Thyroid gland (tissue), 4 donors: ENCODE measurements at regions not wholly inside any gene's neighbourhood (a gene's known extent, or its start where the extent isn't known, plus 50 kb on each side); places are given as distances from the start of the nearest gene placed in this dataset.
"Not testable (repeated sequence)": the region's sequence is repeated elsewhere in the genome, so short reads cannot be mapped to it uniquely, and the experiment has no call there.

Experiments used
- POLR2A ChIP-seq, 2 donors: fragments of 450-650 bp; IDR thresholded peaks; one replicate each; pipeline ENCODE4 v1.6.1; 2017; ENCODE audit warnings: antibody characterized with exemption in 2 of 2, mild to moderate bottlenecking in 2 of 2, moderate library complexity in 1 of 2
- TF ChIP-seq, protein P1 (sequence below), 6 experiments: fragments of 200-600 bp in 3 of 6; fragments of 450-650 bp in 3 of 6; sonication (generic) in 3 of 6; IDR thresholded peaks; one replicate each; pipeline ENCODE4 v1.5.1; 2016 to 2019; ENCODE audit warnings: antibody characterized with exemption in 6 of 6, mild to moderate bottlenecking in 2 of 6, inconsistent platforms in 1 of 6, moderate library complexity in 1 of 6

DNA sequence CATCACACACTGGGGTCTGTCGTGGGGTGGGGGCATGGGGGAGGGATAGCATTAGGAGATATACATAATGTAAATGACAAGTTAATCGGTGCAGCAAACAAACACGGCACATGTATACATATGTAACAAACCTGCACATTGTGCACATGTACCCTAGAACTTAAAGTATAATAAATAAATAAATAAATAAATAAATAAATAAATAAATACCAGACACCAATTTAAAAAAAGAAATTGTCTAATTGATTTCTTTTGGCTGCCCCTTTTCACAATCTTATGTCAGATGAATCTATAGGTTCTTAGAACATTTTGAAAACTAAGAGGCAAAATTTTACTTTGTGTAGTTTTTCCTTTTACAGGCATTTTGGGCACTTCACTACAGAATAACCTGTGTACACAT lies 74.4 kb upstream of the SMIM15 start:
- TF ChIP-seq, protein P1, sequence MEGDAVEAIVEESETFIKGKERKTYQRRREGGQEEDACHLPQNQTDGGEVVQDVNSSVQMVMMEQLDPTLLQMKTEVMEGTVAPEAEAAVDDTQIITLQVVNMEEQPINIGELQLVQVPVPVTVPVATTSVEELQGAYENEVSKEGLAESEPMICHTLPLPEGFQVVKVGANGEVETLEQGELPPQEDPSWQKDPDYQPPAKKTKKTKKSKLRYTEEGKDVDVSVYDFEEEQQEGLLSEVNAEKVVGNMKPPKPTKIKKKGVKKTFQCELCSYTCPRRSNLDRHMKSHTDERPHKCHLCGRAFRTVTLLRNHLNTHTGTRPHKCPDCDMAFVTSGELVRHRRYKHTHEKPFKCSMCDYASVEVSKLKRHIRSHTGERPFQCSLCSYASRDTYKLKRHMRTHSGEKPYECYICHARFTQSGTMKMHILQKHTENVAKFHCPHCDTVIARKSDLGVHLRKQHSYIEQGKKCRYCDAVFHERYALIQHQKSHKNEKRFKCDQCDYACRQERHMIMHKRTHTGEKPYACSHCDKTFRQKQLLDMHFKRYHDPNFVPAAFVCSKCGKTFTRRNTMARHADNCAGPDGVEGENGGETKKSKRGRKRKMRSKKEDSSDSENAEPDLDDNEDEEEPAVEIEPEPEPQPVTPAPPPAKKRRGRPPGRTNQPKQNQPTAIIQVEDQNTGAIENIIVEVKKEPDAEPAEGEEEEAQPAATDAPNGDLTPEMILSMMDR (IDR thresholded peaks at IDR 0.05) = not testable (repeated sequence)
- not testable (repeated sequence) for TF ChIP-seq POLR2A (IDR thresholded peaks at IDR 0.05)
